NT2/D1 (cell line): ENCODE measurements at regions not wholly inside any gene's neighbourhood (a gene's known extent, or its start where the extent isn't known, plus 50 kb on each side); places are given as distances from the start of the nearest gene placed in this dataset.

ENCODE experiments used
- YY1 ChIP-seq: IDR thresholded peaks from 2 replicates; pipeline ENCODE4 v1.6.1; 2011; ENCODE audit not compliant: insufficient read length, insufficient read depth
- ZNF274 ChIP-seq: IDR thresholded peaks from 2 replicates; pipeline ENCODE4 v1.6.1; 2011; ENCODE audit warnings: mild to moderate bottlenecking, low read depth, low read length

- no peak for TF ChIP-seq ZNF274
- TF ChIP-seq YY1: no peak
Observed at GRCh38 chr22:48112687-48113521, 1350.5 kb downstream of the TBC1D22A start.
